ENCODE measurements at regions not wholly inside any gene's neighbourhood (a gene's known extent, or its start where the extent isn't known, plus 50 kb on each side); places are given as distances from the start of the nearest gene placed in this dataset.
"Not testable (repeated sequence)": the region's sequence is repeated elsewhere in the genome, so short reads cannot be mapped to it uniquely, and the experiment has no call there.

DNA sequence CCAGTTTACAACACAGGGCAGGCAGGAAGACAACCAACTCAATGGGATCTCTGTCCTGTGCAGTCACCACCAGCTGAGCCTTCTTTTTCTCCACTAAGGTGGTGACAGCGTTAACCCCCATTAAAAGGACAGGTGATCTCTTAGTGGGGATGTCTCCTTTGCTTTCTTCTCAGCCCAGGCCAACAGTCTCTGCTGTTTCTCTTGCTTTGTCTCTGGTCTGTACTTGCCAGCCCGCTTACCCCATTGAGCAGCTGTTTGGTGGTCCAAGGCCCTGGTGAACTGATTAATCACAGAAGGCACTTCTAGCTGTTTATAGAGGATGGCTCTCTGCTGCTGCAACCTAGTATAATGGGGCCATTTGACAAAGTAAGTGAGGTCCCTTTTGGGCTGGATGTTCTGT lies 523.9 kb upstream of the TPTE start:
- POLR2A ChIA-PET; CTCF ChIA-PET; H3K36me3 ChIP-seq (ENCODE audit: insufficient read depth, low read length); H3K27ac ChIP-seq (ENCODE audit: low read depth in 1 of 2, low read length in 2 of 2); intact Hi-C loops (cut with DNase I, micrococcal nuclease); H3K27me3 ChIP-seq (ENCODE audit: control insufficient read depth in 1 of 2, insufficient read depth in 2 of 2, low read length in 2 of 2); H3K4me3 ChIP-seq (ENCODE audit: low read length); H3K27ac Mint-ChIP-seq; H3K4me1 Mint-ChIP-seq (ENCODE audit: low read depth); H3K36me3 Mint-ChIP-seq (ENCODE audit: low read depth); H3K4me3 Mint-ChIP-seq; DNase-seq; H3K27me3 Mint-ChIP-seq; ATAC-seq (ENCODE audit: poor library complexity); H3K9me3 ChIP-seq (ENCODE audit: control insufficient read depth in 1 of 2, insufficient read depth in 1 of 2, low read length in 2 of 2); H3K4me1 ChIP-seq (ENCODE audit: insufficient read depth, low read length): not testable (repeated sequence)
- H3K9me3 Mint-ChIP-seq, result peaks cover 11% of the 10 kb centered on the region

DNA sequence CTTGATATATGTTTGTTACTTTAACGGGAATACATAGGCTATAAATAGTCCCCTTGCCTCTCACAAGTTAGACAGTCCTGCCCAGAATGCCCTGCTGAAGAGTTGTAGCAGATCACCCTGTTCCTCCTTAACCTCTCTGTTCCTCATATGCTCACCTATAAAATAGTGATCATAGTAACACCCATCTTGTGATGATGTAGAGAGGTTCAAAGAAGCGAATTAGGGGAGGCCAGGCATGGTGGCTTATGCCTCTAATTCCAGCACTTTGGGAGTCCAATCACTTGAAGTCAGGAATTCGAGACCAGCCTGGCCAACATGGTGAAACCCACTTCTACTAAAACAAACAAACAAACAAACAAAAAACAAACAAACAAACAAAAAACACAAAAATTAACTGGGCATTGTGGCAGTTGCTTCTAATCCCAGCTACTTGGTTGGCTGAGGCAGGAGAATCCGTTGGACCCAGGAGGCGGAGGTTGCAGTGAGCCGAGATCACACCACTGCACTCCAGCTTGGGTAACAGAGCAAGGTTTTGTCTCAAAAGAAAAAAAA lies 518.5 kb upstream of the TPTE start:
- intact Hi-C loops (cut with DNase I, micrococcal nuclease); H3K36me3 Mint-ChIP-seq (ENCODE audit: low read depth); H3K9me3 ChIP-seq (ENCODE audit: control insufficient read depth in 1 of 2, insufficient read depth in 1 of 2, low read length in 2 of 2); H3K27ac ChIP-seq (ENCODE audit: low read depth in 1 of 2, low read length in 2 of 2); H3K27ac Mint-ChIP-seq; ATAC-seq (ENCODE audit: poor library complexity); H3K4me1 Mint-ChIP-seq (ENCODE audit: low read depth); DNase-seq; H3K4me1 ChIP-seq (ENCODE audit: insufficient read depth, low read length); CTCF ChIA-PET; H3K27me3 Mint-ChIP-seq; H3K27me3 ChIP-seq (ENCODE audit: control insufficient read depth in 1 of 2, insufficient read depth in 2 of 2, low read length in 2 of 2); H3K4me3 Mint-ChIP-seq; H3K4me3 ChIP-seq (ENCODE audit: low read length); H3K36me3 ChIP-seq (ENCODE audit: insufficient read depth, low read length); POLR2A ChIA-PET: not testable (repeated sequence)
- peaks cover 18% of the 10 kb centered on the region for H3K9me3 Mint-ChIP-seq

DNA sequence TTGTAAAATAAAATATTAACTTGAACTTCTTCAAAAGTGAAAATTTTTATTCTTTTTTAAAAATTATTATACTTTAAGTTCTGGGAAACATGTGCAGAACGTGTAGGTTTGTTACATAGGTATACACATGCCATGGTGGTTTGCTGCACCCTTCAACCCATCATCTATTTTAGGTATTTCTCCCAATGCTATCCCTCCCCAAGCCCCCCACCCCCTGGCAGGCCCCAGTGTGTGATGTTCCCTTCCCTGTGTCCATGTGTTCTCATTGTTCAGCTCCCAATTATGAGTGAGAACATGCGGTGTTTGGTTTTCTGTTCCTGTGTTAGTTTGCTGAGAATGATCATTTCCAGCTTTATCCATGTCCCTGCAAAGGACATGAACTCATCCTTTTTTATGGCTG lies 515.6 kb upstream of the TPTE start:
- ATAC-seq (ENCODE audit: poor library complexity); H3K27me3 ChIP-seq (ENCODE audit: control insufficient read depth in 1 of 2, insufficient read depth in 2 of 2, low read length in 2 of 2); CTCF ChIA-PET; H3K4me1 Mint-ChIP-seq (ENCODE audit: low read depth); H3K27ac Mint-ChIP-seq; POLR2A ChIA-PET; H3K36me3 Mint-ChIP-seq (ENCODE audit: low read depth); H3K27ac ChIP-seq (ENCODE audit: low read depth in 1 of 2, low read length in 2 of 2); intact Hi-C loops (cut with DNase I, micrococcal nuclease); H3K4me3 Mint-ChIP-seq; DNase-seq; H3K4me1 ChIP-seq (ENCODE audit: insufficient read depth, low read length); H3K36me3 ChIP-seq (ENCODE audit: insufficient read depth, low read length); H3K27me3 Mint-ChIP-seq; H3K4me3 ChIP-seq (ENCODE audit: low read length): not testable (repeated sequence)
- H3K9me3 ChIP-seq (ENCODE audit: control insufficient read depth in 1 of 2, insufficient read depth in 1 of 2, low read length in 2 of 2), result peaks cover 0 to 10% of the 10 kb centered on the region in 2 experiments
- peaks cover 11% of the 10 kb centered on the region for H3K9me3 Mint-ChIP-seq

DNA sequence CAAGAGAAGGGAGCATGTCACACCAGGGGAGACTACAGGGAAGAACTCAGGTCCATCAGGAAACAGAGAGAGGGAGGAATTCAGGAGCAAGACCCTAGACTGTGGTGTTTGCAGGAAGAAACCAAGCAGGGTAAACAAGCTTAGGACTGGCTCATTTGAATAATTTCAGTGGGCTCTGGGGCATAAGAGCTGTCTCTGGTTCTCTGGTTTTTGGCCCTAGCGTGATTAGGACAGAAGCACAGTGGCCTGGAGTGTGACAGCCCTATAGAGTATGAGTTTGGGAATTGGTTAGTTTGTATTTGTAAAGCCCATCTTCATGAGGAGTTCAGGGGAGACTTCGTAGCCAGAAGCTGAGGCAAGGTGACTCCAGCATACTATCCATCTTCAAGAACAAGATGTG lies 504.4 kb upstream of the TPTE start:
- H3K27me3 Mint-ChIP-seq; H3K36me3 ChIP-seq (ENCODE audit: insufficient read depth, low read length); H3K4me1 Mint-ChIP-seq (ENCODE audit: low read depth); CTCF ChIA-PET; H3K4me3 Mint-ChIP-seq; intact Hi-C loops (cut with DNase I, micrococcal nuclease); POLR2A ChIA-PET; H3K27ac ChIP-seq (ENCODE audit: low read depth in 1 of 2, low read length in 2 of 2); H3K36me3 Mint-ChIP-seq (ENCODE audit: low read depth); H3K27me3 ChIP-seq (ENCODE audit: control insufficient read depth in 1 of 2, insufficient read depth in 2 of 2, low read length in 2 of 2); DNase-seq; ATAC-seq (ENCODE audit: poor library complexity); H3K27ac Mint-ChIP-seq; H3K9me3 Mint-ChIP-seq; H3K4me1 ChIP-seq (ENCODE audit: insufficient read depth, low read length); H3K4me3 ChIP-seq (ENCODE audit: low read length); H3K9me3 ChIP-seq (ENCODE audit: control insufficient read depth in 1 of 2, insufficient read depth in 1 of 2, low read length in 2 of 2): not testable (repeated sequence)

DNA sequence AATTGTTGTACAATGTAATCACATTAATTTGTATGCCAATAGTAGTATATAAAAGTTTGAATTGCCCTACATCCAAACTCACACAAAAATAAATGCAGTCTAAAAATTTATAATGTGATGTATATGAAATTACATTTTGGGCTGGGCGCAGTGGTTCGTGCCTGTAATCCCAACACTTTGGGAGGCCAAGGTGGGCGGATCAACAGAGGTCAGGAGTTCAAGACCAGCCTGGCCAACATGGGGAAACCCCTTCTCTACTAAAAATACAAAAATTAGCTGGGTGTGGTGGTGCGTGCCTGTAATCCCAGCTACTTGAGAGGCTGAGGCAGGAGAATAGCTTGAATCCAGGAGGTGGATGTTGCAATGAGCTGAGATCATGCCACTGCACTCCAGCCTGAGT lies 503.6 kb upstream of the TPTE start:
- H3K9me3 Mint-ChIP-seq; H3K27me3 ChIP-seq (ENCODE audit: control insufficient read depth in 1 of 2, insufficient read depth in 2 of 2, low read length in 2 of 2); H3K36me3 ChIP-seq (ENCODE audit: insufficient read depth, low read length); H3K4me1 ChIP-seq (ENCODE audit: insufficient read depth, low read length); H3K4me1 Mint-ChIP-seq (ENCODE audit: low read depth); H3K27ac Mint-ChIP-seq; intact Hi-C loops (cut with DNase I, micrococcal nuclease); H3K9me3 ChIP-seq (ENCODE audit: control insufficient read depth in 1 of 2, insufficient read depth in 1 of 2, low read length in 2 of 2); H3K36me3 Mint-ChIP-seq (ENCODE audit: low read depth); H3K27ac ChIP-seq (ENCODE audit: low read depth in 1 of 2, low read length in 2 of 2); H3K4me3 ChIP-seq (ENCODE audit: low read length); CTCF ChIA-PET; ATAC-seq (ENCODE audit: poor library complexity); POLR2A ChIA-PET; DNase-seq; H3K4me3 Mint-ChIP-seq; H3K27me3 Mint-ChIP-seq: not testable (repeated sequence)

DNA sequence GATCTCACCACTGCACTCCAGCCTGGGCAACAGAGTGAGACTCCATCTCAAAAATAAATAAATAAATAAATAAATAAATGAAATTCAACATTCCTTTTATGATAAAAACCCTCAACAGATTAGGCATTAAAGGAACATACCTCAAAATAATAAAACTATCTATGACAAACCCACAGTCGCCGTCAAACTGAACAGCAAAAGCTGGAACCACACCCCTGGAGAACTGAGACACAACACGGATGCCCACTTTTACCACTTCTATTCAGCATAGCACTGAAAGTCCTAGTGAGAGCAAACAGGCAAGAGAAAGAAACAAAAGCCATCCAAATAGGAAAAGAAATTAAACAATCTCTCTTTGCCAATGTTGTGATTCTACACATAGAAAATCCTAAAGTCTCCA lies 499.9 kb upstream of the TPTE start:
- H3K36me3 ChIP-seq (ENCODE audit: insufficient read depth, low read length); POLR2A ChIA-PET; CTCF ChIA-PET; H3K4me3 Mint-ChIP-seq; H3K4me3 ChIP-seq (ENCODE audit: low read length); H3K4me1 ChIP-seq (ENCODE audit: insufficient read depth, low read length); ATAC-seq (ENCODE audit: poor library complexity); H3K4me1 Mint-ChIP-seq (ENCODE audit: low read depth); H3K27me3 ChIP-seq (ENCODE audit: control insufficient read depth in 1 of 2, insufficient read depth in 2 of 2, low read length in 2 of 2); DNase-seq; H3K27me3 Mint-ChIP-seq; intact Hi-C loops (cut with DNase I, micrococcal nuclease); H3K36me3 Mint-ChIP-seq (ENCODE audit: low read depth); H3K9me3 ChIP-seq (ENCODE audit: control insufficient read depth in 1 of 2, insufficient read depth in 1 of 2, low read length in 2 of 2); H3K27ac Mint-ChIP-seq; H3K27ac ChIP-seq (ENCODE audit: low read depth in 1 of 2, low read length in 2 of 2): not testable (repeated sequence)
- peaks cover 19% of the 10 kb centered on the region for H3K9me3 Mint-ChIP-seq

DNA sequence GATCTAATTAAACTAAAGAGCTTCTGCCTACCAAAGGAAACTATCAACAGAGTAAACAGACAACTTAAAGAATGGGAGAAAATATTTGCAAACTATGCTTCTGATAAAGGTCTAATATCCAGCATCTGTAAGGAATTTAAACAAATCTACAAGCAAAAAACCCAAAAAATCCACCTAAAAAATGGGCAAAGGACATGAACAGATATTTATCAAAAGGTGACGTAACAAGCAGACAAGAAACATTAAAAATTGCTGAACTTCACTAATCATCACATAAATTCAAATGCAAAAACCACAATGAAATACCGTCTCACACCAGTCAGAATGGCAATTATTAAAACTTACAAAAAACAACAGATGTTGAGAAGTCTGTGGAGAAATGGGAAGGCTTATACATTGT lies 498.6 kb upstream of the TPTE start:
- peaks cover 12% of the 10 kb centered on the region for H3K9me3 Mint-ChIP-seq
- H3K4me1 ChIP-seq (ENCODE audit: insufficient read depth, low read length); H3K36me3 Mint-ChIP-seq (ENCODE audit: low read depth); H3K4me3 Mint-ChIP-seq; ATAC-seq (ENCODE audit: poor library complexity); H3K27ac ChIP-seq (ENCODE audit: low read depth in 1 of 2, low read length in 2 of 2); H3K27ac Mint-ChIP-seq; DNase-seq; POLR2A ChIA-PET; H3K4me3 ChIP-seq (ENCODE audit: low read length); H3K4me1 Mint-ChIP-seq (ENCODE audit: low read depth); H3K9me3 ChIP-seq (ENCODE audit: control insufficient read depth in 1 of 2, insufficient read depth in 1 of 2, low read length in 2 of 2); H3K27me3 Mint-ChIP-seq; H3K36me3 ChIP-seq (ENCODE audit: insufficient read depth, low read length); CTCF ChIA-PET; H3K27me3 ChIP-seq (ENCODE audit: control insufficient read depth in 1 of 2, insufficient read depth in 2 of 2, low read length in 2 of 2); intact Hi-C loops (cut with DNase I, micrococcal nuclease): not testable (repeated sequence)
